Fibroblast of lung (primary cell): ENCODE measurements at regions not wholly inside any gene's neighbourhood (a gene's known extent, or its start where the extent isn't known, plus 50 kb on each side); places are given as distances from the start of the nearest gene placed in this dataset.

Source experiments
- EZH2 ChIP-seq: IDR thresholded peaks from 2 replicates; pipeline ENCODE4 v1.5.1; 2012; ENCODE audit warnings: low read length, control low read depth, mild to moderate bottlenecking; ENCODE audit errors: missing control alignments
- TF ChIP-seq, protein P1 (sequence below), 2 donors: IDR thresholded peaks in 1 of 2; conservative IDR thresholded peaks in 1 of 2; 1 replicate in 1 of 2; 2 replicates in 1 of 2; pipeline ENCODE4 v1.5.1; 2011 to 2012; ENCODE audit warnings: low read length in 2 of 2, control low read depth in 1 of 2, inconsistent platforms in 1 of 2, low read depth in 1 of 2, mild to moderate bottlenecking in 1 of 2

DNA sequence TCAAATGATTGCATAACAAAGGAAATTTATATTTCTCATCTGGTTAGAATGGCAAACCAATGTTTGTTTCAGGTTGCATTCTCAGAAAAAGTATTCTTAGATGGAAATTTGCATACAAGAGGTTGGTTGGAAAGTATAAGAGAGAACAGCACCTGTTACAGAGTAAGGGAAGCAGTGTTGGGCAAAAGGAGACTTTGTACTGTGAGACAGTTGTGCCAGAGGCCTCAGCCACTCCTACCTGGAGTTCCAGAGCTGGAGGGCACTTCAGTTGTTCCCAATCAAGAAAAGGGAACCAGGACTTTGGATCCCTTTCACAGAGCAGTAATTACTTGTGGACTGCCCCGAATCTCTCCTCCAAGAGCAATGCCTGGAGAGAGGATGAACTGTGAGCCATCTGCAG is 81.8 kb downstream of the SPRY2 start:
- TF ChIP-seq, protein P1, sequence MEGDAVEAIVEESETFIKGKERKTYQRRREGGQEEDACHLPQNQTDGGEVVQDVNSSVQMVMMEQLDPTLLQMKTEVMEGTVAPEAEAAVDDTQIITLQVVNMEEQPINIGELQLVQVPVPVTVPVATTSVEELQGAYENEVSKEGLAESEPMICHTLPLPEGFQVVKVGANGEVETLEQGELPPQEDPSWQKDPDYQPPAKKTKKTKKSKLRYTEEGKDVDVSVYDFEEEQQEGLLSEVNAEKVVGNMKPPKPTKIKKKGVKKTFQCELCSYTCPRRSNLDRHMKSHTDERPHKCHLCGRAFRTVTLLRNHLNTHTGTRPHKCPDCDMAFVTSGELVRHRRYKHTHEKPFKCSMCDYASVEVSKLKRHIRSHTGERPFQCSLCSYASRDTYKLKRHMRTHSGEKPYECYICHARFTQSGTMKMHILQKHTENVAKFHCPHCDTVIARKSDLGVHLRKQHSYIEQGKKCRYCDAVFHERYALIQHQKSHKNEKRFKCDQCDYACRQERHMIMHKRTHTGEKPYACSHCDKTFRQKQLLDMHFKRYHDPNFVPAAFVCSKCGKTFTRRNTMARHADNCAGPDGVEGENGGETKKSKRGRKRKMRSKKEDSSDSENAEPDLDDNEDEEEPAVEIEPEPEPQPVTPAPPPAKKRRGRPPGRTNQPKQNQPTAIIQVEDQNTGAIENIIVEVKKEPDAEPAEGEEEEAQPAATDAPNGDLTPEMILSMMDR (conservative IDR thresholded peaks at IDR 0.05 in 1 of 2, IDR thresholded peaks at IDR 0.05 in 1 of 2; ENCODE audit: low read depth in 1 of 2, low read length in 2 of 2): no peak
- TF ChIP-seq EZH2: no peak
